HG02571 (cell line): ENCODE measurements at regions not wholly inside any gene's neighbourhood (a gene's known extent, or its start where the extent isn't known, plus 50 kb on each side); places are given as distances from the start of the nearest gene placed in this dataset.
"Not testable (repeated sequence)": the region's sequence is repeated elsewhere in the genome, so short reads cannot be mapped to it uniquely, and the experiment has no call there.

Experiments
- ATAC-seq: cut with Tn5 transposase; IDR thresholded peaks from one replicate; pipeline ENCODE4 v1.9.1; 2021; ENCODE audit warnings: mild to moderate bottlenecking, moderate library complexity; ENCODE audit not compliant: unreplicated experiment

GRCh38 chr5:99478450-99478849 is 549.6 kb upstream of the CHD1 start:
- ATAC-seq = not testable (repeated sequence)

- ATAC-seq = not testable (repeated sequence)
These were observed 544.5 kb upstream of the CHD1 start for GRCh38 chr5:99473328-99473727.

GRCh38 chr5:99471726-99472125 is 542.9 kb upstream of the CHD1 start:
- not testable (repeated sequence) for ATAC-seq

- ATAC-seq = not testable (repeated sequence)
These were observed 542.4 kb upstream of the CHD1 start for GRCh38 chr5:99471178-99471577.

- not testable (repeated sequence) for ATAC-seq
These were observed 541.8 kb upstream of the CHD1 start for GRCh38 chr5:99470636-99471035.

- ATAC-seq = no peak
These were observed 531.9 kb upstream of the CHD1 start for GRCh38 chr5:99460701-99461100.

- ATAC-seq = no peak
These were observed 524.4 kb upstream of the CHD1 start for GRCh38 chr5:99453196-99453595.

- no peak for ATAC-seq
These were observed 521.0 kb upstream of the CHD1 start for GRCh38 chr5:99449786-99450185.

- ATAC-seq = no peak
These were observed 517.0 kb upstream of the CHD1 start for GRCh38 chr5:99445805-99446204.

- no peak for ATAC-seq
These were observed 512.4 kb upstream of the CHD1 start for GRCh38 chr5:99441235-99441634.

GRCh38 chr5:99438619-99439018 is 509.8 kb upstream of the CHD1 start:
- no peak for ATAC-seq

GRCh38 chr5:99437986-99438385 is 509.2 kb upstream of the CHD1 start:
- ATAC-seq = no peak

- ATAC-seq = not testable (repeated sequence)
These were observed 494.6 kb upstream of the CHD1 start for GRCh38 chr5:99423396-99423795.

GRCh38 chr5:99418640-99419039 is 489.8 kb upstream of the CHD1 start:
- not testable (repeated sequence) for ATAC-seq

- ATAC-seq = not testable (repeated sequence)
These were observed 481.6 kb upstream of the CHD1 start for GRCh38 chr5:99410386-99410785.

GRCh38 chr5:99404764-99405302 is 476.0 kb upstream of the CHD1 start:
- ATAC-seq = not testable (repeated sequence)

GRCh38 chr5:99400571-99400970 is 471.8 kb upstream of the CHD1 start:
- not testable (repeated sequence) for ATAC-seq

- no peak for ATAC-seq
These were observed 470.2 kb upstream of the CHD1 start for GRCh38 chr5:99398976-99399375.

GRCh38 chr5:99386406-99387077 is 457.7 kb upstream of the CHD1 start:
- ATAC-seq = no peak

- ATAC-seq = no peak
These were observed 450.4 kb upstream of the CHD1 start for GRCh38 chr5:99379187-99379586.

- ATAC-seq = no peak
These were observed 449.6 kb upstream of the CHD1 start for GRCh38 chr5:99378443-99378842.

- no peak for ATAC-seq
These were observed 441.2 kb upstream of the CHD1 start for GRCh38 chr5:99369797-99370593.
